GM21367 (cell line): ENCODE measurements at regions not wholly inside any gene's neighbourhood (a gene's known extent, or its start where the extent isn't known, plus 50 kb on each side); places are given as distances from the start of the nearest gene placed in this dataset.
"Not testable (repeated sequence)": the region's sequence is repeated elsewhere in the genome, so short reads cannot be mapped to it uniquely, and the experiment has no call there.

ENCODE experiments used
- ATAC-seq: cut with Tn5 transposase; IDR thresholded peaks from one replicate; pipeline ENCODE4 v1.9.1; 2021; ENCODE audit not compliant: unreplicated experiment

DNA sequence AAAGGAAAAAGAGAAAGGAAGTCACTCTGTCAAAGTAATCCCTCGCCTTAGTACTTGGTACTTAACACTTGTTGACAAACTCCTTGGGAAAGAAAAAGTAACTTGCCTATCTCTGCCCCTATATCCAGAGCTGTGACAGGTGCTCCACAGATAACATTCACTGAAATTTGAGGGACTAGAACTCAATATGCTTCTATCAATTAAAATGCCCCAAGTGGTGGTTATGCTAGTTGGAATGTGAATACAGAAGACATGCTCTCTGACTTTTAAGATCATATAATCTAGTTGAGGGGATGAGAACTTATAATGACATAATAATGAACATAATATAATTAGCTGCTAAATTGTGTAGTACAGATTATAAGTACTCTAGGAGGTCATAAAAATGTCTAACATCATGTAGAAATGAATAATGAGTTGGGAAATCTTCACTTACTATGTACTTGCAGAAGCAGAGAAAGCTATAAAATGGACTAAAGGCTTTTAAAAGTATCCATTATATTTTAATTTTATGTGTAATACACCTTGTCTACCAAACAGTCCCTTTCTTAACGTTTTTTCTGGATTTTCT lies 153.1 kb upstream of the CCDC54 start:
- no peak for ATAC-seq

DNA sequence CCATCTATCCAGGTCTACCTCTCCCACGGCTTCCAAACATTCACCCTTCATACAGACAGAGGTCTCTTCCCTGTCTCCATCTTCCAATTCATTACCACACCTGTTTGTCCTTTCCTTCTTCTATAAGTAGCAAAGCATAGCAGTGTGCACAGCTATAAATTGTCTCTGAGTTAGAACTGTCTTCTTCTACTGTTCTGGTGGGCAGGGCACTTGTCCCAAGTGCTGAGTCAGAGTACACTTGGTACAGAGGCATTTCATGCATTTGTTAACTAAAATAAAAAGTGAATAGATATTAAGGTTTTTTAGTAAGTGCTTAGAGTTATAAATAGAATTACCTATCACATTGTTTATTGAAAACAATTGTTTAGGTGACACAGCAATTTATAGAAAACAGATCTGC lies 150.1 kb upstream of the CCDC54 start:
- ATAC-seq: no peak

DNA sequence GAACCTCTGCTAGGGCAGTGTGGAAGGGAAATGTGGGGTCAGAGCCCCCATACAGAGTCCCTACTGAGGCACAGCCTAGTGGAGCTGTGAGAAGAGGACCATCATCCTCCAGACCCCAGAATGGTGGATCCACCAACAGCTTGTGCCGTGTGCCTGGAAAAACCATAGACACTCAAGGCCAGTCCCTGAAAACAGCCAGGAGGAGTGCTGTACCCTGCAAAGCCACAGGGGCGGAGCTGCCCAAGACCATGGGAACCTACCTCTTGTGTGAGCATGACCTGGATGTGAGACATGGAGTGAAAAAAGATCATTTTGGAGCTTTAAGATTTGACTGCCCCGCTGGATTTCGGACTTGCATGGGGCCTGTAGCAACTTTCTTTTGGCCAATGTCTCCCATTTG lies 143.4 kb upstream of the CCDC54 start:
- ATAC-seq: not testable (repeated sequence)

DNA sequence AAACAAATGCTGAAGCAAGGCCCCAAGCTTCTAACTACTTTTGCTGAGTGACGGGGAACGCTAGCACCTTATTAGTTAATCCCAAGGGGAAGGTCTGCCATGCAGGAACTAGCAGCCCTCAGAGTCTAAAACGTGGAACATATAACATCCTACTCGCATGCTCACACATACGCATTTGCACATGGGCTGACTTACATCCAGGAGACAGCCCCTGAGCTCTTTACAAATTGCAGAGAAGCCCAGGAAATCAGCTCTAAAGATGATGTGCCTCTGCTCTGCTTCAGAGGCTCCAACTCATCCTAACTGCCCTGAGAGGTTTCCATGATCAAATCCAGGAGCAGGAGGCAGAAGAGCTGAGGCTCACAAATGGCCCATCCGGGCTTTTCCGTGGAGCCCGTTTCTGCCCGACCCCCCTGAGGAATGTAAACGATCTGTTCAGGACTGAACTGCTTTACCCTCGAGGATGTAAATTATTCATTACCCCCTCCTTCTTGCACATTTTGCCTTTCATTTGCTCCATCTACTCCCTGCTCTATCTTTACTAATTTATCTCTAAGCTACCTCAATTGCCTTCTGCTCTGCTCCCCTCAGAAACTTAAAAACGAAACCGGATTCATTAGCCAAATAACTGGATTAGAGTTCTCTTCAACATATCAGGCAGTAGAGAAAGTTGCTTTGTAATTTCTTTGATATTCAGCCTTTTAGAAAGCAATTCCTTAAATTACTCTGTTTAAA lies 141.9 kb upstream of the CCDC54 start:
- no peak for ATAC-seq

DNA sequence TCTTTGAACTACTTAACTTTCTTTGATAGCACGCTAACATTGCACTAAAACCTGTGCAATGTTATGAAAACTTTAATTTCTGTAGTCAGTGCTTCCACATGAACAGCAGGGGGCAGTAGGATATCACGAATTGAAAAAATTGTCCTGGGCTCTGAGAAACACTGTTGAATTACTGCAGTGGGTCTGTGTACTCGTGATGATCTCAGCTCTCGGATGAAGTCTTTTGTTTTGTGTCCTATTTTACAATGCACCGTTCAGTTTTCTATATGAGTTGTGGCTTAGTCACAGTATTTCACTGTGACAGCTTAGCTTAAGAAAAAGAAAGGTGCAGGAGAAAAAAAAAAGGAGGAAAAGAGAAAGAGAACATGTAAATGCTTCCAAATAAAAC lies 141.3 kb upstream of the CCDC54 start:
- peak; percentile 59 for ATAC-seq

DNA sequence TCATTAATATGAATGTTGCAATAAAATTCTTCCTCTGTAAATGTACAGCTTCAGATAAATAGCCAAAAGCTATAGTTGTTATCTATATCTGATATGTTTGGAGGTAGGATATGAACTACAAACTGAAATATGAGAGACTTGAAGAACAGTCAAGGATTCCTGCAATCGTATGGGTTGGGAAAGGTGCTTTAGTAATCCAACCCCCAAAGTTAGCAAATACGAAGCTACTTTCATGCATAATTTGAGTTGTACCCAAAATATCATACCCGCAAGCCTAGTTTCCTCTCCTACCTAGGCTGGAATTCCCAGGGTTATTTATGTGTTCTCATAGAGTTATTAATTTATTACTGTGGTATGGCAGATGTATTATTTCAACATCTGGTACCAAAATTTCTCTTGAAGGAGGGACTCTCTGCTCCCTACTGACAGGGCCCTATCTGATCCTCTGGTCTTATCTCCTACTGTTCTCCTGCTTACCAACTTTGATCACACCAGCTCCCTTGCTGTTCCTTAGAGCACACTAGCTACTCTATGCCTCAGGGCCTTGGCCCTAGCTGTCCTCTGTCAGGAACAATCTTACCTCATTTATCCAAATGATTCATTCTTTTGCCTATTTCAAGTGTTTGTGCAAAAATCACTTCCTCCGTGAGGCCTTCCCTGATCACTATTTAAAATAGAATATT lies 140.4 kb upstream of the CCDC54 start:
- ATAC-seq: no peak

DNA sequence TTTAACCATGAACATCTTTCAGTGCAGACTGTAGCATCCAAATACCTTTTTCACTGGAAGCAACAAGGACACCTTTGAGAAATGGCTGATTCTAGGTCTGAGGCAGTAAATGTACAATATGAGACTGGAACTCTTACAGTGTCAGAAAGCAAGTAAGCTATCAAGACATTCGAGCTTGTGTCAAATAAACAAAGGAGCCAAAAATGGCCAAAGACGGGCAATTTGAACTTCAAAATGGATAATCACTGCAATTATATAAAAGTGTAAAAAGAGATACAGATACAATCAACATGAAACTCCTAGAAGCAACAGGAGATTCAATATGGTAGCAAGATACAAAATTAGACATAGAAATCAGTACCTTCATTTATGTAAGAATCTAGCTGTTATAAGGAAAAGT lies 138.5 kb upstream of the CCDC54 start:
- ATAC-seq: no peak

DNA sequence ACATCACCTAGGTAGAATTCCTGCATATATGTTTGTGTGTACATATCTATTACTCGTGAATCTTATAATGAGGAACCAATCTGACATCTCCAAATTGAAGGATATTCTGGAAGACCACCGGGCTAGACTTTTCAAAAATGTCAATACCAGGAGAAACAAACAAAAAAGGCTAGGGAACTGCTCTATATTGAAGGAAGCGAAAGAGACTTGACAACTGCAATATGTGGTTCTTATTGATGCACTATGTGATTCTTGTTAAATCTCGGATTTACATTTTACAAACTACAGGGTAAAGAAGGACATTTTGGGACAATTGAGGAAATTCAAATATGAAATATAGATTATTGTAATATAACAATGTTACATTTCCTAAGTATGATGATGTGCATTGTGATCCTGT lies 137.5 kb upstream of the CCDC54 start:
- ATAC-seq: no peak

DNA sequence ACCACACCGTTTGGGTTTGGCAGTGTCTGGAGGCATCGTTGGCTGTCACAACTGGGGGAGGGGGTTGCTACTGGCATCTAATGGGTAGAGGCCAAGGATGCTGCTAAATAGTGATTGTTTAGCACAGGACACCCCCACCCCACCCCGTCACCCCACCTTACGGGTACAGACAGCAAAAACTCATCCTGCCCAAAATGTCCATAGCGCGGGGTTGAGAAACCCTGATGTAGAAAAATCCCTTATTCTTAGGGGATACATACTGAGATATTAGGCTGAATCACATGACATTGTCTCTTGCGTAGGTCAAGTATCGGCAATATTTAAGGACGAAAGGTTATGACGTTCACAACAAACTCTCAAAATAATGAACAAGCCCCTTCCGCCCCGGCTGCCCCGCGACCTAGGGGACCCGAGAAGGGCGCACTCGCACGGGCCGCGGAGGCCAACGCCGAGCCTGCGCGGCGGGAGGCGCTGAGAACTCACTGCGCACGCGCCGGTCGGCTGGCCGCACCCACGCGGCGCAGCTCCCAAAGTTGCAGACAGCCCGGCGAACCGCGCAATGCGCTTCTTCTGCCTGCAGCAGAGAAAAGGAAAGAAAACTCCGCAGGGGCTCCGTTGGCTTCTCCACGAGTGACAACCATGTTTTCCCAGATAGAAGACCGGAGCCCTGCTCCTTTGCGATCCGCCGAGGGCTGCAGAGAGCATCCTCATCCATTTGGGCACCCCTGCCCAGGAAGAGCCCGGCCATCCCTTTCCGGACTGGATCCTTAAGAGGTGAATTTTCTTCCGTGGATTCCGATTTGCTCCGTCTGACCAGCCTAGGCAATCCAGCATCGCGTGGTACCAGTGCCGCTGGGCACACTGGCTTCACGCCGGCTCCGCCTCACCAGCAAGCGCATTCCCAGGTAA lies 136.8 kb upstream of the CCDC54 start:
- ATAC-seq: peak; percentile 94

DNA sequence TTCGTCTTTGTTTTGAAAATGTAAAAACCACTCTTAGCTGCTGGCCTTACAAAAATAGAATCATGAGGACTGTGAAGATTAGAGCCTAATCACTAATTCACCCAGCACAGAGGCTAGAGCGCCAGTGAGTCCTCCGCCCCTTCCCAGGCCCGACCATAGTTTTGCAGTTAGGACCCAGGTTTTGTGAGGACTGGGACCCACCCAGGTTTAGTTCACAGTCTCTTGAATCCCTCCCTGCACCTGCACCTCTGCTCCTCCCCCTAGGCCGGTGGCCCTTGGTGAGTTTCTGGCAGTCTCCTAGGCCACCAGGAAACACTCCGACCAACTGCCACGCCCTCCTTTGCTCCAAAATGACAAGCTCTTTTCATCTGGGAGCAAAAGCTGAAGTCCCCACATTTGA lies 136.0 kb upstream of the CCDC54 start:
- ATAC-seq: no peak

DNA sequence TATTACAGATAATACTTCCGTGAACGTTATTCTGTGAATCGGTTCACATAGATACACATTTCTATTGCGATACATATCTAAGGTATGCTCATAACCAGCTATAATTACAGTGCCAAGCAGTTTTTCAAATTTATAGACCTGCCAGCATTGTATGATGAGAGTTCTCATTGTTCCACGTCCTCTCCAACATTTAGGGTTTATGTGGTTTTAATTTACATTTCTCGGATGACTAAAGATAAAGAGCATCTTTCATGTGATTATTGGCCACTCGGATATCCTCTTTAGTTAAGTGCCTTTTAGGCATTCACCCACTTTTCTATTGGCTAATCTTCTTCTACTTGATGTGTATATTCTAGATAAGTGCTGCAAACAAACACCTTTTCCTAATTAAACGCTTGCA lies 134.7 kb upstream of the CCDC54 start:
- ATAC-seq: no peak

DNA sequence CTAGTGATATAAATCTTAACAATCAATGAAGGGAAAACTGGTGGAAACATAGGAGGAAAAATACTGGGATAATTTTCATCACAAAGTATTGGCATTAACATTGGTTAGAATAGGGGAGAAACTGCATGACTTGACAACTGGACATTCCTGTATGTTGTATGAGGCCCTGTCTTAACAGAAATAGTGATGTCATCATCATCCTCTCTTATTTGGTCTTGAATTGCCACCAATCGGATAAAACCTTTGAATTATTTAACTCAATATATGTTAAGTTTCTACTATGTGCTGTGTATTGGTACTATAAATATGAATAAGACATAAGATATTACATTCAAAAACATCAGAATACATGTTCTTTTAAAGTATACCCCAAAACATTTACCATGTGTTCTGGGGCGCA lies 130.1 kb upstream of the CCDC54 start:
- ATAC-seq: no peak

DNA sequence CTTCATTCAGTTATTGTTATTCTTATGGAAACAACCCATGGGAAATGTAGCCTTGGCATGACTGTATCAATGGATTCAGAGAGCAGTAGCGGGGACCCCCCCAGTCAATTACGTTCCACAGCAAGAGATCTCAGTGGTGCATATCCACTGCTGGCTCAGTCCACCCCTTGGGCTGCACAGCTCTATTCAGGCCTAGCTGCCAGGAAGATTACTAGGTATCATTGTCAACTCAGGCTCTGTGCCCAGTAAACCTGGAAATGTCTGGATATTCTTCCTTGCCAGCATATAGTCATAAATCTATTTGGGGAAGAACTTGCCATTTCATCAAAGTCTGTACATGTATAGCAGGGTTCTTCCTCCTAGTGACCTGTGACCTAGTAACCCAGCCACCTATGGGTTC lies 128.1 kb upstream of the CCDC54 start:
- no peak for ATAC-seq

DNA sequence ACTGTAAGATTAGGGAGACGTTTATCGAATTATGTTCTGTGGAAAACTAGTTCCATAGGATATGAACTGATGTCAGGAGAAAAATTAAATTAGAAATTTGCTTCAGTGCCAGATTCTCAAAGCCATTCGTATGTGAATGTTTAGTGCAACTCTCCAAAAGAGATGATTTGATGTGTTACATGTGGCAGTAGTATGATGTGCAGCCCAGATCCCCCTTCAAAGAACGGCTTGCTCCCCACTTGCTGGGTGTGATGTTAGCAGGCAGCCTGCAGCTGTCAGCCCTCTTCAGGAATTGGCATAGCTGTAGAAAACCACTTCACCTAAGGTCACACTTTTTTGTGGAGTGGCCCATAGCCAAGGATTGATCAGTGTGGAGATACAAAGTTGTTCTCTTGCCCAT lies 127.0 kb upstream of the CCDC54 start:
- ATAC-seq: no peak

DNA sequence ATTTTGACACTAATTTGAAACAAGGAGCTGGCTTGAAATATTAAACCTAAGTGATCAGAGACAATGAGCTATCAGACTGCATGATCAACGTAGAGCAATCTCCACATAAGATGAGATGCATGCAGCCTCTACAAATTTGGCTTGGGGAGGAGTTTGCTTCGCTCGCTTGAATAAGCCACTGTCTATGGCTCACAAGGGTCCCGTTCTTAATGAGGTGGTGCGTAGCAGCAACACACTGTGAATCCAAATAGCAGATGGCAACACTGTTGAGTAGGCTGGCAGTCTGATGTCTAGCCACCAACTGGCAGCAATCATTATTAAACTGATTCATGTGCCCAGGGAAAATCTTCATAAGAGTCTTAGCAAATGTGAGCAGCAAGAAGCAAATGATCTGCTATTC lies 125.4 kb upstream of the CCDC54 start:
- no peak for ATAC-seq

DNA sequence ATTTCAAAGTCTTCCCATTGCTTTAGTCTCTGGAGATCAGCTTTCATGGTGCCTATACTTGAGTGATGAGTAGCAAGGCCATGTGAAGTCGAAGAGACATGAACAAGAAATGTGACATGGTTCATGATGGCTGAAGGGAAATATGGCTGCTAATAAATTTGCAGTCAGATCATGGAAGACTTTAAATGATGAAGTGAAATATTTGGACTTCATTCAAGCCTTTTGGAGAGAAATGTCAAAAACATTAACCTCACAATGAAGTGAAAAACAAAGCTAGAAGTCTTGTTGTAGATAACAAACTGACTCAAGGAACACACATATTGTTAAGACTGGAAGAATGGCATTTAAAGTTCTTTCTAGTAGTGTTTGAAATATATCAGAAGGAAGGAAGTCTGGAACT lies 120.3 kb upstream of the CCDC54 start:
- no peak for ATAC-seq

DNA sequence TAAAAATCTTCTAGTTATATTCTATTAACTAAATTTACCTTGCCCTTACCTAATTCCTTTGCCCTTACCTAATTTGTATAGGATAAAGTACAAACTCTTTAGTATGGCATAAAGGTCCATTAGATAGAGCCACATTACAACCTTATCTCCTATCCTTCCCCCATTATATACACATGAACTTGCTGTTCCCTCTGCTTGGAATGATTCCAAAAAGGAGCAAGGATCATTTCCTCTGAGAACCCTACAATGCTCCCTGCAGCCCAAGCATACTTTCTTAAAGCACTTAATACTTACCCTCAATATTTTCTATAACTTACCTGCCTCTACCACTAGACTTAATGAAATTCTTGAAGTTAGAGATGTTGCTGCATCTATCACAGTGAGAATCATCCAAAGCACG lies 118.9 kb upstream of the CCDC54 start:
- ATAC-seq: no peak

DNA sequence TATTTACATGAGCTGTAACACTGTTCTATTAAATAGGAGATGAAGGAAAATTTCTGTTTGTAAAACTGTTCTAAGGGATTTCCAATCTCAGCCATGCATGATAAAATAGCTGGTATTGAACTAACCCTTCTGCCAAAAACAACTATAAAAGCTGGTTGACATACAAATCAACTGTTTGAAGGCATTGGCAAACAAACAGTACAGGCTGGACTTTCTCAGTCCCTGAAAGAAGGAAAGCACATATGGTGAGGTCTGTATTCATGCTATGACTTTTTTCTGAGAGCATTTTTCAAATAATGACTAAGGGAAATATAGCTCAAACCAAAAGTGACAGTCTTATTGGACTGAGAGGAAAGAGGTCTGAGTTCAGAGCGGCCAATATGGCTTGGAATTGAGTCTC lies 117.0 kb upstream of the CCDC54 start:
- ATAC-seq: no peak

DNA sequence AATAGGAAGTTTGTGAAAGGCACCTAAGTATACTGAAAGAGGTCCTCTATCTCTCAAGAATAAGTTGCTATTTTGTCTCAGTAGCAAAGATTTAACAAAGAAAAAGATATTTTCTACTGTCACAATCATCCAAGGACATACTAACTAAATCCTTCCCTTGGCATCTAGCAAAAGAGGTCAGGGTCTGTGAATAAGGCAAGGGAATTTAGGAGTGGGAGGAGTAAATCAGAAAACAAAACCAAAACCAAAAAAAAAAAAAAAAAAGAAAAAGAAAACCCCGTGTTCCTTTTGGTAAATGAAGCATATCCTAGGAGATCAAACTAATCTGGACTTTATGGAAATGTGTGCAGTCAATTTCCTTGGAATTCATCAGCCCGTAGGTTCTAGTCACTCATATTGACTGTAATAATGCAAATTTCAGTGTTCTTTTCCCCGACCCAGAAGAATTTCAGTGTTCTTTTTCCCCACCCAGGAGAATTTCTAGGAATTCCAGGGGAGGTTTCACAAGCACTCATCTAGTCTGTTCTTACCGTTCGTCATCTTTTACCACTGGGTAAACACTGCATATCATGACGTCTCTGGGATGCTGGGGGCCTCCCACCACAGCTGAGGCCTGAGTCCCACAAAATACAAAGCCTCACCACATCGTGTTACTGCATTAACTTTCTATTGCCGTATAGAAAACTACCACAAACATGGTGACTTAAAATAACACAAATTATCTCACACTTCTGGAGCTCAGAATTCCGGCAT lies 113.8 kb upstream of the CCDC54 start:
- no peak for ATAC-seq

DNA sequence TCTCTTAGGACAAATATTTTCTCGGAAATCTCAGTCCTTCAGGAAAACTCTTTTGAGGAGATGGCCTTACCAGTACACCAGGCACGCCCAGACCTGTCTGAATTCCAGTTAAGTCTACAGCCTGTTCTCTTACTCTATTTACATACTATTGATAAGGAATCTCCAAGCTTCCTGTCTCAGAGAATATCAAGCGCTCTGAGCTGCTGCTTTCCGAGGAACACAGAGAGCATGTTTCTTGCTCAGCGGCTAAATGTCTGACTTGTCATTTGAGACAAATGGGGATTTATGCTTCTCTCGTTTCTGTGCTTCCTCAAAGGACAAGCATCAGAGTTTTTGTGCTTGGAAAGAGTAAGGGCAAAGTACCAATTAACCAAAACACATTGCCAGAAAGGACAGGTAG lies 112.4 kb upstream of the CCDC54 start:
- no peak for ATAC-seq

DNA sequence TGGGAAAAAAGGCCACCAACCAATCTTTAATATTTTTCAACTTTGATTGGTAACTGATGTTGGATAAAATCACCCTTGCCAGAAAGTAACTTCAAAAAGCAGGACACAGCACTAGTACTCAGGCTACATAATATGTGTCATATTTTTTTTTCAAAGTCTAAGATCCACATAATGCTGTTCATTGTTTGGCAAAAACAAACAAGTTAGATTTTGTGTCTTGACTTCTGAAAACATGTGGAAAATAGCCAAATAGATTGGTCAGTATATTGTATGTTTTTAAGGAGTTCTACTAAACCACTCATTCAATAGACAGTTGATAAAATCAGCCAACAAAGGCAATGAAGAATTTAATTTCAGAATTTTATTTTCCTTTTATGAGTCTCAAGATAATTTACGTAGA lies 111.7 kb upstream of the CCDC54 start:
- ATAC-seq: no peak
